GM23248 (cell line): ENCODE measurements at regions not wholly inside any gene's neighbourhood (a gene's known extent, or its start where the extent isn't known, plus 50 kb on each side); places are given as distances from the start of the nearest gene placed in this dataset.

Source experiments
- EZH2 ChIP-seq: fragments of 200-600 bp; sonication (generic); IDR thresholded peaks from 2 replicates; pipeline ENCODE4 v1.6.1; 2018; ENCODE audit warnings: antibody characterized with exemption, mild to moderate bottlenecking; ENCODE audit not compliant: insufficient read depth, poor library complexity, severe bottlenecking
- EZH2phosphoT487 ChIP-seq: fragments of 200-600 bp; sonication (generic); IDR thresholded peaks from 2 replicates; pipeline ENCODE4 v1.6.1; 2018; ENCODE audit warnings: antibody characterized with exemption, moderate library complexity, mild to moderate bottlenecking, low read depth; ENCODE audit not compliant: insufficient read depth

DNA sequence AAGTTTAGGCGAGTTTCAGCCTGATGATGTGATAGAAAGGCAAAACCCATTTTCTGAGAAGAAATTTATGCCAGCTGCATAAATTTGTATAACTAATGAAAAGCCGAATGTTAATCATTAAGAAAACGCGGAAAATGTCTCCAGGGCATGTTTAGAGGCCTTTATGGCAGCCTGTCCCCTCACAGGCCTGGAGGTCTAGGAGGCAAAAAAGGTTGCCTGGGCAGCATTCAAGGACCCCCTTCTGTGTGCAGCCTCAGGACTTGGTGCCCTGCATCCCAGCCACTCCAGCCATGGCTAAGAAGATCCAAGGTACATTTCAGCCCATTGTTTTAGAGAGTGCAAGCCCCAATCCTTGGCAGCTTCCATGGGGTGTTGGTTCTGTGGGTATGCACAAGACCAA is 614.2 kb downstream of the SLITRK5 start:
- TF ChIP-seq EZH2phosphoT487 = no peak
- no peak for TF ChIP-seq EZH2
